H1 (cell line): ENCODE measurements at regions not wholly inside any gene's neighbourhood (a gene's known extent, or its start where the extent isn't known, plus 50 kb on each side); places are given as distances from the start of the nearest gene placed in this dataset.

Experiments used
- CTCF ChIA-PET: fragments of 300-600 bp; sonication (Branson Sonifier 250); formaldehyde crosslinking; loops from one replicate; lab custom pipeline; 2021; ENCODE audit not compliant: partially characterized antibody; lab: Charles Lee
- POLR2A ChIA-PET: fragments of 300-600 bp; sonication (Branson Sonifier 250); formaldehyde crosslinking; loops from one replicate; lab custom pipeline; 2021; ENCODE audit warnings: inconsistent platforms; ENCODE audit not compliant: partially characterized antibody; lab: Charles Lee
- DNase-seq, 2 experiments: peaks; one replicate each; pipeline versions ENCODE4 v3.0.0 to v3.0.0-alpha.2; 2010 to 2022; ENCODE audit warnings: low spot score in 2 of 2, low read depth in 1 of 2, mixed read lengths in 1 of 2
- FAIRE-seq: peaks from 2 replicates; lab custom pipeline; 2011; peaks lifted over from hg19 to GRCh38; lab: Jason Lieb, UNC
- H2AFZ ChIP-seq: 2 replicates; pipeline ENCODE4 v1.8.1; 2012; ENCODE audit warnings: low read length, inconsistent platforms
- H2AK5ac ChIP-seq: 2 replicates; pipeline ENCODE4 v1.6.1; 2013; ENCODE audit warnings: low read depth, low read length
- H2BK120ac ChIP-seq: replicated peaks from 2 replicates; pipeline ENCODE3; 2013; ENCODE audit warnings: low read depth, low read length, inconsistent platforms
- H2BK12ac ChIP-seq: 2 replicates; pipeline ENCODE4 v1.6.1; 2013; ENCODE audit warnings: low read depth, low read length
- H2BK15ac ChIP-seq: 2 replicates; pipeline ENCODE4 v1.6.1; 2013; ENCODE audit warnings: low read length
- H2BK20ac ChIP-seq: 2 replicates; pipeline ENCODE4 v1.6.1; 2013; ENCODE audit warnings: low read length
- H2BK5ac ChIP-seq: 2 replicates; pipeline ENCODE4 v1.6.1; 2013; ENCODE audit warnings: low read depth, low read length
- H3K14ac ChIP-seq: 2 replicates; pipeline ENCODE4 v1.6.1; 2013; ENCODE audit warnings: inconsistent platforms; ENCODE audit not compliant: insufficient read length
- H3K18ac ChIP-seq: 2 replicates; pipeline ENCODE4 v1.6.1; 2013; ENCODE audit warnings: low read length; ENCODE audit errors: extremely low read depth
- H3K23ac ChIP-seq: 2 replicates; pipeline ENCODE4 v1.6.1; 2013; ENCODE audit warnings: inconsistent platforms; ENCODE audit not compliant: insufficient read length
- H3K23me2 ChIP-seq: 2 replicates; pipeline ENCODE4 v1.6.1; 2013; ENCODE audit warnings: low read depth, low read length
- H3K27ac ChIP-seq: 2 replicates; pipeline ENCODE4 v1.6.1; 2011; ENCODE audit warnings: low read depth, low read length, inconsistent platforms
- H3K27me3 ChIP-seq, 4 experiments: replicated peaks in 1 of 4; 1 replicate in 1 of 4; 2 replicates in 3 of 4; pipeline versions ENCODE4 v1.6.1 to v1.8.1; 2011 to 2013; ENCODE audit warnings: low read length in 3 of 4, mild to moderate bottlenecking in 3 of 4, inconsistent platforms in 2 of 4, mixed read lengths in 2 of 4, moderate library complexity in 1 of 4; ENCODE audit not compliant: control insufficient read depth in 3 of 4, insufficient read depth in 3 of 4; ENCODE audit errors: extremely low read depth in 1 of 4
- H3K36me3 ChIP-seq, 4 experiments: 2 replicates each; pipeline versions ENCODE4 v1.6.1 to v1.8.1; 2011 to 2013; ENCODE audit warnings: mild to moderate bottlenecking in 4 of 4, low read length in 3 of 4, moderate library complexity in 2 of 4, control low read depth in 1 of 4, inconsistent platforms in 1 of 4; ENCODE audit not compliant: insufficient read depth in 4 of 4, control insufficient read depth in 2 of 4
- H3K4ac ChIP-seq: replicated peaks from 2 replicates; pipeline ENCODE3; 2013; ENCODE audit warnings: low read length, low read depth, mixed read lengths, inconsistent platforms; ENCODE audit not compliant: insufficient read length
- H3K4me1 ChIP-seq, 4 experiments: replicated peaks in 1 of 4; 1 replicate in 1 of 4; 2 replicates in 3 of 4; pipeline versions ENCODE4 v1.6.1 to v1.8.1; 2011 to 2013; ENCODE audit warnings: low read length in 3 of 4, inconsistent platforms in 2 of 4, mixed read lengths in 1 of 4; ENCODE audit not compliant: insufficient read depth in 4 of 4, control insufficient read depth in 3 of 4
- H3K4me2 ChIP-seq, 2 experiments: 2 replicates each; pipeline versions ENCODE4 v1.6.1 to v1.8.1; 2011 to 2013; ENCODE audit warnings: low read depth in 2 of 2, low read length in 2 of 2, control low read depth in 1 of 2, inconsistent platforms in 1 of 2, mild to moderate bottlenecking in 1 of 2; ENCODE audit not compliant: insufficient read depth in 1 of 2
- H3K4me3 ChIP-seq, 4 experiments: fragments of 200-600, 300-600 bp in 1 of 4; sonication (generic), shearing (Covaris generic), sonication (Bioruptor Twin) in 1 of 4; 2 replicates each; pipeline versions ENCODE4 v1.5.1 to v1.8.1; 2011 to 2016; ENCODE audit warnings: low read length in 4 of 4, low read depth in 3 of 4, control low read depth in 2 of 4, inconsistent platforms in 2 of 4, mild to moderate bottlenecking in 2 of 4, mixed read lengths in 1 of 4, moderate library complexity in 1 of 4; ENCODE audit not compliant: insufficient read depth in 2 of 4; ENCODE audit errors: extremely low read depth in 1 of 4
- H3K56ac ChIP-seq: replicated peaks from 2 replicates; pipeline ENCODE3; 2013; ENCODE audit warnings: low read depth, mild to moderate bottlenecking, mixed read lengths, low read length, inconsistent platforms; ENCODE audit not compliant: insufficient read length
- H3K79me1 ChIP-seq: 2 replicates; pipeline ENCODE4 v1.6.1; 2013; ENCODE audit warnings: low read depth, low read length, control low read depth
- H3K79me2 ChIP-seq, 2 experiments: 2 replicates each; pipeline versions ENCODE4 v1.6.1 to v1.8.1; 2012 to 2013; ENCODE audit warnings: low read length in 2 of 2, mild to moderate bottlenecking in 2 of 2, inconsistent platforms in 1 of 2; ENCODE audit not compliant: insufficient read depth in 2 of 2, control insufficient read depth in 1 of 2
- H3K9ac ChIP-seq, 4 experiments: replicated peaks in 1 of 4; 1 replicate in 1 of 4; 2 replicates in 3 of 4; pipeline versions ENCODE4 v1.6.1 to v1.8.1; 2011 to 2013; ENCODE audit warnings: low read depth in 3 of 4, low read length in 3 of 4, control low read depth in 2 of 4, mild to moderate bottlenecking in 2 of 4, moderate library complexity in 2 of 4, inconsistent platforms in 1 of 4; ENCODE audit errors: extremely low read depth in 1 of 4
- H3K9me3 ChIP-seq, 2 experiments: 2 replicates each; pipeline versions ENCODE4 v1.6.1 to v1.8.1; 2012 to 2013; ENCODE audit warnings: mild to moderate bottlenecking in 2 of 2, moderate library complexity in 2 of 2, control low read depth in 1 of 2, inconsistent platforms in 1 of 2, low read depth in 1 of 2, low read length in 1 of 2, mixed read lengths in 1 of 2; ENCODE audit not compliant: insufficient read depth in 2 of 2
- H4K20me1 ChIP-seq, 2 experiments: replicated peaks in 1 of 2; 2 replicates each; pipeline versions ENCODE3 to v1.8.1; 2011 to 2013; ENCODE audit warnings: inconsistent platforms in 2 of 2, low read length in 2 of 2, mild to moderate bottlenecking in 1 of 2; ENCODE audit not compliant: insufficient read depth in 2 of 2, control insufficient read depth in 1 of 2
- H4K5ac ChIP-seq: 2 replicates; pipeline ENCODE4 v1.6.1; 2013; ENCODE audit warnings: low read length, low read depth, mixed read lengths, inconsistent platforms; ENCODE audit not compliant: insufficient read length
- H4K8ac ChIP-seq: 2 replicates; pipeline ENCODE4 v1.8.0; 2013; ENCODE audit warnings: mild to moderate bottlenecking, moderate library complexity, low read length, inconsistent platforms; ENCODE audit not compliant: insufficient read depth; ENCODE audit errors: extremely low read depth
- H4K91ac ChIP-seq: replicated peaks from 2 replicates; pipeline ENCODE3; 2013; ENCODE audit warnings: low read length, mixed read lengths, inconsistent platforms; ENCODE audit not compliant: insufficient read length
- CREB1 ChIP-seq: IDR thresholded peaks from 2 replicates; pipeline ENCODE4 v1.6.1; 2012; ENCODE audit warnings: inconsistent platforms
- HDAC6 ChIP-seq: IDR thresholded peaks from one replicate; pipeline ENCODE4 v1.7.1; 2012; ENCODE audit warnings: low read depth, mild to moderate bottlenecking, inconsistent platforms, low read length, moderate library complexity
- SIRT6 ChIP-seq: IDR thresholded peaks from one replicate; pipeline ENCODE4 v1.7.1; 2012; ENCODE audit warnings: low read length, inconsistent platforms
- SRF ChIP-seq: IDR thresholded peaks from 2 replicates; pipeline ENCODE4 v1.6.1; 2011; ENCODE audit warnings: mild to moderate bottlenecking, low read depth, low read length, moderate library complexity
- TCF12 ChIP-seq: IDR thresholded peaks from 2 replicates; pipeline ENCODE4 v1.6.1; 2011; ENCODE audit warnings: low read depth, mild to moderate bottlenecking, low read length
- YY1 ChIP-seq: IDR thresholded peaks from 2 replicates; pipeline ENCODE4 v1.6.1; 2011; ENCODE audit warnings: low read depth, mild to moderate bottlenecking, low read length
- WGBS, 2 experiments: shearing (Covaris generic) in 1 of 2; methylation state at CpG; one replicate each; pipeline versions ENCODE4 v1.1.6 to v1.1.7; 2013 to 2015; ENCODE audit warnings: low lambda C conversion rate in 2 of 2, mixed read lengths in 2 of 2, inconsistent platforms in 1 of 2, low coverage in 1 of 2, missing lambda C conversion rate in 1 of 2; ENCODE audit not compliant: insufficient replicate concordance in 2 of 2, insufficient coverage in 1 of 2, insufficient read length in 1 of 2; ENCODE audit errors: extremely low coverage in 1 of 2, missing lambda C conversion rate in 1 of 2; 5-methylcytosine and 5-hydroxymethylcytosine counted together

DNA sequence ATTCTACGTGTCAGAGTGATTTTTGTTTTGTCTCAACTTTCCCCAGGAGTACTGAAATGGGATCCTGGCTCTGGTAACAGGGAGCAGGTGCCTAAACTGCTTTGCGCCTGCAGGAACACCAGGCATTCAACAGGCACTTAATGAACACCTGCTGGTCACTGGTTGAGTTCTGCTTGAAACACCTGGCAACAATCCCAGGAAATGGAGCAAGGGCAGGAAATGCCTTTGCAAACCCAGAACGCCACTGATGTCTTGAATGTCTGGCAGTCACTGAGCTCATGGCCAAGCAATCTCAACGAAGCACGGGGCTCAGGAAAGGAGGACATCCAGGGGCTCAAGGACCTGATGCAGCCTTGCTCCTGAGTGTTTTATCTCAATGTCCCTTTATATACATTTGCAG is 360.0 kb upstream of the RAB6C start:
- Histone ChIP-seq H3K4ac (no peak overlapping the region), H3K27ac (no peak overlapping the region), H2BK120ac (no peak overlapping the region), H3K79me1 (no peaks in the 10 kb centered on the region), H4K20me1 (no peaks in the 10 kb centered on the region), H3K4me2 (no peak overlapping the region), H3K56ac (no peak overlapping the region), H3K36me3 (no peaks in the 10 kb centered on the region), H3K18ac (no peak overlapping the region), H2BK12ac (no peak overlapping the region), H3K4me1 (peaks cover 0 to 6% (median 3%) of the 10 kb centered on the region in 4 experiments; a peak in 4 of 7 replicates), H3K23ac (no peak overlapping the region), H4K5ac (no peak overlapping the region), H2BK5ac (no peak overlapping the region), H3K9ac (no peak overlapping the region), H3K4me3 (no peak overlapping the region), H3K14ac (no peak overlapping the region), H3K9me3 (peaks cover 2 to 5% of the 10 kb centered on the region in 2 experiments; a peak in 2 of 4 replicates), H3K79me2 (no peaks in the 10 kb centered on the region), H4K8ac (no peak overlapping the region), H2AK5ac (no peak overlapping the region), H4K91ac (no peak overlapping the region), H3K27me3 (no peaks in the 10 kb centered on the region; a peak in 1 of 7 replicates), H3K23me2 (no peaks in the 10 kb centered on the region), H2AFZ (no peak overlapping the region), H2BK15ac (no peak overlapping the region), H2BK20ac (no peak overlapping the region)
- POLR2A ChIA-PET: no interaction called here
- TF ChIP-seq YY1 (0 out of 2 replicates have a peak, but pooled peaks have one; percentile 10), SRF (no peak), CREB1 (no peak), TCF12 (peak; percentile 90), HDAC6 (no peak), SIRT6 (no peak)
- 79% methylated on average over 5 of the region's 5 CpGs; no CpG with 5 or more reads in 1 of the 2 experiments for WGBS, 2 experiments
- DNase-seq (no peak), FAIRE-seq (peak; percentile 58)
- CTCF ChIA-PET: interaction anchor here (0.8 to 1.5 kb wide), 2 partner anchors 13 to 52 kb away, joined by 3 to 4 read pairs; no protein-coding TSS in a partner anchor
